ENCODE measurements at regions not wholly inside any gene's neighbourhood (a gene's known extent, or its start where the extent isn't known, plus 50 kb on each side); places are given as distances from the start of the nearest gene placed in this dataset.

- TF ChIP-seq ARID4B (CRISPR knock-in tag; IDR thresholded peaks at IDR 0.05; ENCODE audit: borderline replicate concordance): no peak
- TF ChIP-seq GABPB1 (CRISPR knock-in tag; IDR thresholded peaks at IDR 0.05): no peak
- TF ChIP-seq ZBTB21 (CRISPR knock-in tag; IDR thresholded peaks at IDR 0.05; ENCODE audit: borderline replicate concordance): no peak
- TF ChIP-seq STAT6 (CRISPR knock-in tag; conservative IDR thresholded peaks at IDR 0.05; ENCODE audit: low read depth): no peak
- TF ChIP-seq CREM (CRISPR knock-in tag; IDR thresholded peaks at IDR 0.05): no peak
- TF ChIP-seq JUN (CRISPR knock-in tag; IDR thresholded peaks at IDR 0.05): no peak
- no peak for TF ChIP-seq TEAD4 (CRISPR knock-in tag; IDR thresholded peaks at IDR 0.05)
Observed at GRCh38 chr2:198385856-198386255, 581.5 kb downstream of the PLCL1 start (continued).

GRCh38 chr2:198385326-198385725 lies 580.9 kb downstream of the PLCL1 start:
- POLR2A ChIA-PET: no interaction called here
- ATAC-seq (no peak), DNase-seq (ENCODE audit: low spot score) (no peak)
- Mint-ChIP-seq H3K4me3 (no peak overlapping the region), H3K27me3 (ENCODE audit: low read depth) (no peaks in the 10 kb centered on the region), H3K4me1 (no peaks in the 10 kb centered on the region), H3K27ac (no peak overlapping the region), H3K36me3 (no peaks in the 10 kb centered on the region), H3K9me3 (no peaks in the 10 kb centered on the region)
- CTCF ChIA-PET: no interaction called here
- TF ChIP-seq ZNF671 (CRISPR knock-in tag; IDR thresholded peaks at IDR 0.05): no peak
- TF ChIP-seq FOXK1 (CRISPR knock-in tag; IDR thresholded peaks at IDR 0.05): no peak
- TF ChIP-seq PREB (CRISPR knock-in tag; IDR thresholded peaks at IDR 0.05; ENCODE audit: borderline replicate concordance): no peak
- TF ChIP-seq GTF2I (CRISPR knock-in tag; conservative IDR thresholded peaks at IDR 0.05): no peak
- no peak for TF ChIP-seq AFF4 (CRISPR knock-in tag; IDR thresholded peaks at IDR 0.05; ENCODE audit: borderline replicate concordance)
- TF ChIP-seq STAT6 (CRISPR knock-in tag; conservative IDR thresholded peaks at IDR 0.05; ENCODE audit: low read depth): no peak
- no peak for TF ChIP-seq CREB1 (CRISPR knock-in tag; IDR thresholded peaks at IDR 0.05)
- no peak for TF ChIP-seq MYBL2 (CRISPR knock-in tag; IDR thresholded peaks at IDR 0.05)
- TF ChIP-seq HMGA2 (CRISPR knock-in tag; IDR thresholded peaks at IDR 0.05): no peak
- no peak for TF ChIP-seq PRDM15 (CRISPR knock-in tag; IDR thresholded peaks at IDR 0.05)
- no peak for TF ChIP-seq NFE2L1 (CRISPR knock-in tag; IDR thresholded peaks at IDR 0.05)
- no peak for TF ChIP-seq USF1 (CRISPR knock-in tag; IDR thresholded peaks at IDR 0.05)

Data from WTC11 (cell line).